Esophagus muscularis mucosa (tissue), 4 donors: ENCODE measurements at regions not wholly inside any gene's neighbourhood (a gene's known extent, or its start where the extent isn't known, plus 50 kb on each side); places are given as distances from the start of the nearest gene placed in this dataset.

ENCODE experiments used
- CTCF ChIP-seq, 3 experiments: fragments of 200-600 bp in 2 of 3; fragments of 450-650 bp in 1 of 3; sonication (generic) in 2 of 3; IDR thresholded peaks; one replicate each; pipeline ENCODE4 v1.5.1; 2017 to 2019; ENCODE audit warnings: antibody characterized with exemption in 3 of 3, mild to moderate bottlenecking in 2 of 3, moderate library complexity in 1 of 3
- EP300 ChIP-seq: sonication (generic); formaldehyde crosslinking; IDR thresholded peaks from one replicate; pipeline ENCODE4 v1.6.1; 2017; ENCODE audit warnings: antibody characterized with exemption
- POLR2A ChIP-seq: fragments of 450-650 bp; IDR thresholded peaks from one replicate; pipeline ENCODE4 v1.6.1; 2017; ENCODE audit warnings: antibody characterized with exemption, moderate library complexity, mild to moderate bottlenecking, low read depth
- POLR2AphosphoS5 ChIP-seq, 2 donors: sonication (generic); formaldehyde crosslinking; IDR thresholded peaks; one replicate each; pipeline ENCODE4 v1.6.1; 2017; ENCODE audit warnings: antibody characterized with exemption in 2 of 2

DNA sequence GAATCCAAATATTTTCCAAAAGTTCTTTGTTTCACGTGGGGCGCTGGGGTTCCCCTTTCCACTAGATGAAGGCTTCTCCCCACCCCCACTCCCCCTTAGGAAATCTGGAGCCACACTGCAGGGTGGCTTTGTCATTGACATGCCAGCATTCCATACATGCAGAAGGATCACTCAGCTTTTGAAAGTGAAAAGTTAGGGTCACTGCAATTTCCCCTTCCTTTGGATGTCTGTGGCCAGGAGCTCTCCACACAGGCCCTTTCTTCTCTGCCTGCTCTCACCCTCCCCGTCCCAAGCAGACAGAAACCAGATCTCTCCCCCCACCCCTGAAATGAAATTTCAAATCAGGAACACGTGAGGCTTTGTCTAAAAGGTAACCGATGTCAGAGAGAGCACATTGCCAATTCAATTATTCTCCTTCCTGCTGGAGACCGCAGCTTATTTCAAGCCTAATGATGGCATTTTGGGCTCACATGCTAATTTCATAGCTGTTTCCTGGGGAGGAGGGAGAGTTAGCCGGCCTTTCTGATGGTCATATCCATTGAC, 153.9 kb upstream of the RFLNA start:
- no peak for TF ChIP-seq CTCF (IDR thresholded peaks at IDR 0.05)
- no peak for TF ChIP-seq POLR2AphosphoS5 (IDR thresholded peaks at IDR 0.05)
- no peak for TF ChIP-seq POLR2A
- TF ChIP-seq EP300: no peak
